GM13977 (cell line): ENCODE measurements at regions not wholly inside any gene's neighbourhood (a gene's known extent, or its start where the extent isn't known, plus 50 kb on each side); places are given as distances from the start of the nearest gene placed in this dataset.
"Not testable (repeated sequence)": the region's sequence is repeated elsewhere in the genome, so short reads cannot be mapped to it uniquely, and the experiment has no call there.

ENCODE experiments used
- DNase-seq: peaks from one replicate; pipeline ENCODE4 v3.0.0; 2012; ENCODE audit warnings: low spot score
- in situ Hi-C: fragments of 300-500 bp; cut with MboI; formaldehyde crosslinking; loops from one replicate; pipeline ENCODE4 v1.12.0; 2022; ENCODE audit warnings: low sequenced_read_pairs, low pct_unique_long_range_greater_than_20kb, mixed read lengths, inconsistent platforms; ENCODE audit not compliant: unreplicated experiment
- TF ChIP-seq, protein P1 (sequence below): IDR thresholded peaks from 2 replicates; pipeline ENCODE4 v1.5.1; 2012; ENCODE audit warnings: mild to moderate bottlenecking, control low read depth; ENCODE audit not compliant: insufficient read depth; ENCODE audit errors: extremely low read depth, missing control alignments

DNA sequence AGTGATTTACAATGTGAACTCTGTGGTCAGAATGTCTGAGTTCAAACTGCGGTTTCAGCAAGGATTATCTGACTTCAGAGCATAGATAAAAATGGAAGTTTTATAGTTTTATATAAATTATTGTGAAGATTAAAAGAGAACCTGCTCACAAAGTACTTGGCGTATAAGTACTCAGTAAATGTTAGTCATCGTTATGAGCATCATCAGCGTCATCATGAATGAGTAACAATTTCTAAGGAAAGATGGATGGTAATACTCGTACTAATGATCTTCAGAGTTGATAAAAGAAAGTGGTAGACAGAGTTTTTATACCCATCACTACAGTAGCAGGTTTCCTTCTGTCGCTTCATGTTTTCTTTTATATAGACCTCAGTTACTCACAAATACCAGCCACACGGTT, 341.8 kb downstream of the RAP2B start:
- TF ChIP-seq, protein P1, sequence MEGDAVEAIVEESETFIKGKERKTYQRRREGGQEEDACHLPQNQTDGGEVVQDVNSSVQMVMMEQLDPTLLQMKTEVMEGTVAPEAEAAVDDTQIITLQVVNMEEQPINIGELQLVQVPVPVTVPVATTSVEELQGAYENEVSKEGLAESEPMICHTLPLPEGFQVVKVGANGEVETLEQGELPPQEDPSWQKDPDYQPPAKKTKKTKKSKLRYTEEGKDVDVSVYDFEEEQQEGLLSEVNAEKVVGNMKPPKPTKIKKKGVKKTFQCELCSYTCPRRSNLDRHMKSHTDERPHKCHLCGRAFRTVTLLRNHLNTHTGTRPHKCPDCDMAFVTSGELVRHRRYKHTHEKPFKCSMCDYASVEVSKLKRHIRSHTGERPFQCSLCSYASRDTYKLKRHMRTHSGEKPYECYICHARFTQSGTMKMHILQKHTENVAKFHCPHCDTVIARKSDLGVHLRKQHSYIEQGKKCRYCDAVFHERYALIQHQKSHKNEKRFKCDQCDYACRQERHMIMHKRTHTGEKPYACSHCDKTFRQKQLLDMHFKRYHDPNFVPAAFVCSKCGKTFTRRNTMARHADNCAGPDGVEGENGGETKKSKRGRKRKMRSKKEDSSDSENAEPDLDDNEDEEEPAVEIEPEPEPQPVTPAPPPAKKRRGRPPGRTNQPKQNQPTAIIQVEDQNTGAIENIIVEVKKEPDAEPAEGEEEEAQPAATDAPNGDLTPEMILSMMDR, result no peak
- in situ Hi-C loops, result no loop called here
- DNase-seq, result no peak

DNA sequence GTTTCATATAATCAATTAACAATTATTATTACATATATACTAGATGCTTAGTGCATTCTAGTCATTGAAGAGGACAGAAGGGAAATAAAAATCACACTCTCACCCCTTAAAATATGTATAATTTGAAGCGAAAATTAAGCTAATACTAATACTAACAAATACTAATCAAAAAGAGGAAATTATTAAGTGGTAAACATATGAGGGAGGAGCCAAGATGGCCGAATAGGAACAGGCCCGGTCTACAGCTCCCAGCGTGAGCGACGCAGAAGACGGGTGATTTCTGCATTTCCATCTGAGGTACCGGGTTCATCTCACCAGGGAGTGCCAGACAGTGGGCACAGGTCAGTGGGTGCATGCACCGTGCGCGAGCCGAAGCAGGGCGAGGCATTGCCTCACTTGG, 344.2 kb downstream of the RAP2B start:
- DNase-seq, in situ Hi-C loops: not testable (repeated sequence)

DNA sequence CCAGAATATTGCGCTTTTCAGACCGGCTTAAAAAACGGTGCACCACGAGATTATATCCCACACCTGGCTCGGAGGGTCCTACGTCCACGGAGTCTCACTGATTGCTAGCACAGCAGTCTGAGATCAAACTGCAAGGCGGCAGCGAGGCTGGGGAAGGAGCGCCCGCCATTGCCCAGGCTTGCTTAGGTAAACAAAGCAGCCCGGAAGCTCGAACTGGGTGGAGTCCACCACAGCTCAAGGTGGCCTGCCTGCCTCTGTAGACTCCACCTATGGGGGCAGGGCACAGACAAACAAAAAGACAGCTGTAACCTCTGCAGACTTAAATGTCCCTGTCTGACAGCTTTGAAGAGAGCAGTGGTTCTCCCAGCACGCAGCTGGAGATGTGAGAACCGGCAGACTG, 344.7 kb downstream of the RAP2B start:
- DNase-seq, in situ Hi-C loops: not testable (repeated sequence)

DNA sequence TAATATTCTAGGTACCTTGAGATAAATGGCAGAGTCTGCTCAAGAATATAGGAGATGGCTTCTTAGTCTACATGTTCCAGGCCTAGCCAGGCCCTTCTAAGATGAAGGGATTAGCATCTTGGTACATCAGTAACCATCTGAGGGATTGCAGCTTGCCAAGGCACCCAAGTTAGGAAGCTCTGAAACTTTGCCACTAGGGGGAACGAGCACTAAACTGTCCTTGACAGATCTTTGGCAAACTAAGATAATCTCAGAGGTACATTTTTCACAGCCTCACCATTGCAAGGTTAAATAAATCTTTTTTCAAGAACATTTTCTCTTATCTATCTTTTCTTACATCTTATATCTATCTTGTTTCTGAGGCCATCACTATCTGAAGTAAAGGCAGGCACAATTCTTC, 351.2 kb downstream of the RAP2B start:
- in situ Hi-C loops, result no loop called here
- no peak for DNase-seq
- TF ChIP-seq, protein P1, result no peak

DNA sequence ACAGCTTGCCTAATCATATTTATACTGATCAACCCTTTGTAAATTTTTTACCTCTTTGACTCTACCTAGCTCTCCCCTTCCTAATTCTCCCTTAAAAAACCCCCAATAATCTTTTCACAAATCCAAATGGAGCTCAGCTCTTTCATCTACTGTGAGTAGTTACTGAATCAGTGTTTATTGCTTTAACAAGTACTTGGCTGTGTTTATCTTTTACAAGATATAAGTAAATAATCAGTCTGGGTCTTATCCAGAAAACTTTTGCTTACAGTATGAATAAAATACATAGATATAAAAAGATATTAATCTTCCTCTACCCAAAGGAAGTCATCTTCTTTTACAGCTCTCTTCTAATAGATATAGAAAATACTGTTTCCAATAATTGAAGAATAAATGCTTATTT, 366.4 kb downstream of the RAP2B start:
- no peak for DNase-seq
- in situ Hi-C loops, result no loop called here
- TF ChIP-seq, protein P1, result no peak

DNA sequence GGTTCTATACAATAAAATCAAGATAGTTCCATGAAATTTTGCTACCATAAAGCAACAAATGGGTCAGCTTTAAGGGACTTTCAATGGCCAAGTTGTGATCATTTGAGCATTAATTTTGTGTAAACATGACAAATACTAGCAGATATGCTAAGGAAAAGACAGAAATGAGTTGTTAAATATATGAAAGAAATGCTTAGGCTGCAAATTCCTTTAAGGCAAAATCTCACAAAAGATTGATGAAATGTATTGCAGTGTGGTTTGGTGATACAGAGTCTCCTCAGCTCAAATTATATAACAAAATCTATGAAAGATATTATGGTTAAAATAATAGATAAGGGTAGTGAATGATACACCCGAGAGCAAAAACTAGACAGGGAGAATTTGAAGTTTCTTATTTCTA, 377.2 kb downstream of the RAP2B start:
- TF ChIP-seq, protein P1, result no peak
- in situ Hi-C loops, result no loop called here
- no peak for DNase-seq

DNA sequence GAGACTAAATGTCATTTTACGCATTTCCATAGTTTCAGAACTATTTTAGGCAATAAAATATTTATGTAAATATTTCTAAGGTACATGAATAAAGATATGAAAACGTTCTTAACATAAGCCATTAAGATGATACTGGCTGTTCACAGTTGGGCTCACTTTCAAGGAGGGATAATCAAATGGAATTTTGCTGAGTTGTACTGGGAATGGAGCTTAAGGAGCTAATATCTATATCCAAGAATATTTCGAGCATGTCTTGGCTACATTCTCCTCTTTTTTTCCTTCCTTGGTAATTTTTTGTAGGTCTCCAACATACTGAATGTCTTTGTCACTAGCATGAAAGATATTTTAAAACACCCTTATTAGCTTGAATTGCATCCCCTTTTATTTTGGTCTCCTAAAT, 383.4 kb downstream of the RAP2B start:
- TF ChIP-seq, protein P1, result no peak
- no peak for DNase-seq
- in situ Hi-C loops, result no loop called here

DNA sequence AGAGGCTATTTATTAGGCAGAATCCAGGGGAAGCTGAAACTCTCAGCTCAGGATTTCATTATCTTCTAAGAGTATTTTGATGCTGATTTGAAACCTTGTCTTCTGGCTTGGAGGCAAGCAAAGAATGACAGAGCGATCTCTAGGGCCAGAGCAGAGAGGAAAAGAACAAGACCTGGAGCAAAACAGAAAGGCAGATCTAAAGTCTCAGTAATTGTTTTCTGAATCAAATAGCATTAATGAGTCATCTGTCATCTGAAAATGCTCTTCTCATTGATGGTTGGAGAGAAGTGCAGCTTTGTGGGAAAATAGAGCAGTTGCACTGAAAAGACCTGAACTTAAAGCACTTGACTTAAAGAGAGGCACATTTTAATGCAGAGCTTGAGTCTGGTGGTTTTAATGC, 385.9 kb downstream of the RAP2B start:
- in situ Hi-C loops, result no loop called here
- DNase-seq, result no peak
- TF ChIP-seq, protein P1, result no peak

DNA sequence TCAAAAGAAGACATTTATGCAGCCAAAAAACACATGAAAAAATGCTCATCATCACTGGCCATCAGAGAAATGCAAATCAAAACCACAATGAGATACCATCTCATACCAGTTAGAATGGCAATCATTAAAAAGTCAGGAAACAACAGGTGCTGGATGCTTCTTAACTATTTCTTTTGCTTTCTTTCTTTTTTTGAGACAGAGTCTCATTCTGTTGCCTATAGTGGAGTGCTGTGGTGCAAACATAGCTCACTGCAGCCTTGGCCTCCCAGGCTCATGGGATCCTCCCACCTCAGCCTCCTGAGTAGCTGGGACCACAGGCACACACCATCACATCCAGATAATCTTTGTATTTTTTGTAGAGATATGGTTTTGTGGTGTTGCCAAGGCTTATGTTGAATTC, 387.7 kb downstream of the RAP2B start:
- in situ Hi-C loops, result not testable (repeated sequence)

More for the DNA sequence above, 387.7 kb downstream of the RAP2B start:
- DNase-seq, result not testable (repeated sequence)
